ENCODE measurements at regions not wholly inside any gene's neighbourhood (a gene's known extent, or its start where the extent isn't known, plus 50 kb on each side); places are given as distances from the start of the nearest gene placed in this dataset.

DNA sequence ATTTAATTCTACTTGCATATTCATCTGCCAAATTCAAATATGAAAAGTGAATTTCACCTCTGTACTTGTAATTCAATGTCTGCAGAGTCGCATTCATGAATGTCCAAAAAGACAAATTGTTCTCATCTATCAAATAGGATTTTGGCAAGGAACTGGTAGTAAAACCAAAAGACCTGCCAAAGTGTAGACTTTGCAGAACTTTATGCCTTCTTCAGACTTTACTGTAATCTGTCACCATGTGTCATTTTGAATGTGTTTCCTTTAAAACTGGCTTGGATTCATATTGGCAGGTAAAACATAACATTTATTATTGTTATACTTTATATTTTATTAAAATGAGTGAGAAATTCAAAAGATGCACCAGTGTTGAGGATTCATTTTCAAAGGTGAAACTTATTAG lies 701.9 kb upstream of the LINC00305 start:
- H2AFZ ChIP-seq (ENCODE audit: insufficient read depth, low read length, poor library complexity): no peak overlapping the region
- no peak overlapping the region for H4K91ac ChIP-seq (ENCODE audit: low read depth, low read length)
- no peaks in the 10 kb centered on the region for H3K36me3 ChIP-seq (ENCODE audit: control insufficient read depth in 1 of 2, insufficient read depth in 2 of 2, low read length in 2 of 2)
- H3K14ac ChIP-seq (ENCODE audit: low read length): no peak overlapping the region
- H3K9me3 ChIP-seq (ENCODE audit: insufficient read depth, low read depth, low read length): no peaks in the 10 kb centered on the region
- no peak overlapping the region for H2AK5ac ChIP-seq (ENCODE audit: low read length)
- H3K4me2 ChIP-seq (ENCODE audit: low read length): no peak overlapping the region
- no peak overlapping the region for H3K4ac ChIP-seq (ENCODE audit: low read depth, low read length)
- no peak overlapping the region for H2BK120ac ChIP-seq (ENCODE audit: insufficient read depth, low read length, poor library complexity)
- WGBS (ENCODE audit: extremely low coverage, insufficient coverage, insufficient read length): no CpG with 5 or more reads among the region's 1 CpG
- no peaks in the 10 kb centered on the region for H3K79me1 ChIP-seq (ENCODE audit: low read length)
- no peaks in the 10 kb centered on the region for H3K4me1 ChIP-seq (ENCODE audit: control insufficient read depth in 1 of 2, insufficient read depth in 2 of 2, low read length in 2 of 2)
- H3K23ac ChIP-seq (ENCODE audit: low read length): no peak overlapping the region
- no peaks in the 10 kb centered on the region for H3K79me2 ChIP-seq (ENCODE audit: control insufficient read depth, insufficient read depth, low read length, poor library complexity)
- H3K18ac ChIP-seq (ENCODE audit: low read length): no peak overlapping the region
- H4K12ac ChIP-seq (ENCODE audit: low read depth, low read length): no peak overlapping the region
- H3K9ac ChIP-seq (ENCODE audit: low read length): no peak overlapping the region
- no peak overlapping the region for H3K27ac ChIP-seq (ENCODE audit: low read depth, low read length)
- no peak overlapping the region for H3K4me3 ChIP-seq (ENCODE audit: low read depth, low read length)
- no peak overlapping the region for H2BK5ac ChIP-seq (ENCODE audit: low read depth, low read length, poor library complexity)
- H3K27me3 ChIP-seq (ENCODE audit: insufficient read depth, low read length): no peaks in the 10 kb centered on the region
- DNase-seq: no peak
- H4K8ac ChIP-seq (ENCODE audit: low read depth, low read length): no peak overlapping the region
- H2BK12ac ChIP-seq (ENCODE audit: low read length): no peak overlapping the region

DNA sequence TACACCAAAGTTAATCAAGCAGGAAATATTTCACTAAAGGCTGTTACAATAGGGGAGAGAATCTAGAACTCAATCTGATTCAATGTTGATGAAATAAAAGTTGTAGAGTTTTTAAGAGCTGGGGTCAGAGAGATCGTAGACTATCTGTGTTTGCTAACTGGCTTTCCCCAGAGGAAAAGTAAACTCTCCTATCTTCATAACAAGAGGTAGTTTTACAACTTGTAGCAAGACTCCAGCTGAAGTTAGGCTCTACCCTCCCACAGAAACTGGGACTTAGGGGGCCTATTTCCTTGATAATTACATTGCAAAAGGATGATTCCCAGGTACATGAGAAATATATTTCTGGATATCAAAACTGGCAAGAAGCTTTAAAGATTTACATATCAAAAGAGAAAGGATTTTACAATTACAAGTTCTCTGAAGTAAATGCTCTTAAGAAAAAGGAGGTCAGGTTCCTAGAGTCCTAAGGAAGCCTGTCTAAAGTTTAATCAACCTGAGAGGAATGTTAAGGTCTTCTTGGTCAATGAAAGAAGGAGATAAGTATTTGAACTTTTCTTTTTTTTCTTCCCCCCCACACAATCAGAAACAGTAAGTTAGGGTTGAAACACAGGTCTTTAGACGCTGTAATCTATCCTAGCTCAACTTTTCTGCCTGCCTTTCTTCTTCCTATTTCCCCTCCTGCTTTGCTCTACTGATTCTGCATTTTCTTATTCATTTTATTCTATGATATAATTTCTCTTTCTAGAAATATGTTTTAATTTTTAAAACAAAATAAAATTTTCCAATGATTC lies 692.2 kb upstream of the LINC00305 start:
- Histone ChIP-seq H4K91ac (ENCODE audit: low read depth, low read length) (no peak overlapping the region), H3K4me1 (ENCODE audit: control insufficient read depth in 1 of 2, insufficient read depth in 2 of 2, low read length in 2 of 2) (no peaks in the 10 kb centered on the region), H4K12ac (ENCODE audit: low read depth, low read length) (no peak overlapping the region), H2BK12ac (ENCODE audit: low read length) (no peak overlapping the region), H4K8ac (ENCODE audit: low read depth, low read length) (no peak overlapping the region), H3K4ac (ENCODE audit: low read depth, low read length) (no peak overlapping the region), H3K27me3 (ENCODE audit: insufficient read depth, low read length) (no peaks in the 10 kb centered on the region), H3K9ac (ENCODE audit: low read length) (no peak overlapping the region), H3K23ac (ENCODE audit: low read length) (no peak overlapping the region), H2BK5ac (ENCODE audit: low read depth, low read length, poor library complexity) (no peak overlapping the region), H3K79me1 (ENCODE audit: low read length) (no peaks in the 10 kb centered on the region), H3K27ac (ENCODE audit: low read depth, low read length) (no peak overlapping the region), H3K14ac (ENCODE audit: low read length) (no peak overlapping the region), H3K36me3 (ENCODE audit: control insufficient read depth in 1 of 2, insufficient read depth in 2 of 2, low read length in 2 of 2) (no peaks in the 10 kb centered on the region), H2AFZ (ENCODE audit: insufficient read depth, low read length, poor library complexity) (no peak overlapping the region), H3K79me2 (ENCODE audit: control insufficient read depth, insufficient read depth, low read length, poor library complexity) (no peaks in the 10 kb centered on the region), H3K9me3 (ENCODE audit: insufficient read depth, low read depth, low read length) (no peaks in the 10 kb centered on the region), H3K18ac (ENCODE audit: low read length) (no peak overlapping the region), H3K4me2 (ENCODE audit: low read length) (no peak overlapping the region), H2BK120ac (ENCODE audit: insufficient read depth, low read length, poor library complexity) (no peak overlapping the region), H3K4me3 (ENCODE audit: low read depth, low read length) (no peak overlapping the region), H2AK5ac (ENCODE audit: low read length) (no peak overlapping the region)
- no peak for DNase-seq
- WGBS (ENCODE audit: extremely low coverage, insufficient coverage, insufficient read length): no CpG with 5 or more reads among the region's 2 CpGs

DNA sequence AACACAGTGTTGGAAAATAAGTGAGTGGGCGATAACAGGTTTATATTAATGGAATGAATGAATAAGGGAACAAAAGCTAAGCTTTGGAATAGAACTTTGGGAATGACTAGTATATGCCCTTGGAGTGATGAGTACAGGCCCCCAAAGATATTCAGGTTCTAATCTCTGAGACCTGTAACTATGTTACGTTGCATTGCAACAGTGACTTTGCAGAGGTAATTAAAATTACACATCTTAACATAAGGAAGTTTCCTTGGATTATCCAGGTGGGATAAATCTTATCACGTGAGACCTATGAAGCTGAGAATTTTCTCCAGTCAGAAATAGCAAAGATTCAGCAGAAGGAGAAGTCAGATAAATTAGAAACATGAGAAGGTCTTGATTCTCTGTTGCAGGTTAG lies 661.5 kb upstream of the LINC00305 start:
- Histone ChIP-seq H3K4me1 (ENCODE audit: control insufficient read depth in 1 of 2, insufficient read depth in 2 of 2, low read length in 2 of 2) (no peaks in the 10 kb centered on the region), H3K9ac (ENCODE audit: low read length) (no peak overlapping the region), H3K79me1 (ENCODE audit: low read length) (no peaks in the 10 kb centered on the region), H3K18ac (ENCODE audit: low read length) (no peak overlapping the region), H2AK5ac (ENCODE audit: low read length) (no peak overlapping the region), H4K12ac (ENCODE audit: low read depth, low read length) (no peak overlapping the region), H4K8ac (ENCODE audit: low read depth, low read length) (no peak overlapping the region), H2AFZ (ENCODE audit: insufficient read depth, low read length, poor library complexity) (no peak overlapping the region), H4K91ac (ENCODE audit: low read depth, low read length) (no peak overlapping the region), H3K14ac (ENCODE audit: low read length) (no peak overlapping the region), H2BK5ac (ENCODE audit: low read depth, low read length, poor library complexity) (no peak overlapping the region), H3K4me3 (ENCODE audit: low read depth, low read length) (no peak overlapping the region), H3K27me3 (ENCODE audit: insufficient read depth, low read length) (no peaks in the 10 kb centered on the region), H3K36me3 (ENCODE audit: control insufficient read depth in 1 of 2, insufficient read depth in 2 of 2, low read length in 2 of 2) (no peaks in the 10 kb centered on the region), H2BK12ac (ENCODE audit: low read length) (no peak overlapping the region), H3K4ac (ENCODE audit: low read depth, low read length) (no peak overlapping the region), H2BK120ac (ENCODE audit: insufficient read depth, low read length, poor library complexity) (no peak overlapping the region), H3K9me3 (ENCODE audit: insufficient read depth, low read depth, low read length) (no peaks in the 10 kb centered on the region), H3K4me2 (ENCODE audit: low read length) (no peak overlapping the region), H3K79me2 (ENCODE audit: control insufficient read depth, insufficient read depth, low read length, poor library complexity) (no peaks in the 10 kb centered on the region), H3K23ac (ENCODE audit: low read length) (no peak overlapping the region), H3K27ac (ENCODE audit: low read depth, low read length) (no peak overlapping the region)
- WGBS (ENCODE audit: extremely low coverage, insufficient coverage, insufficient read length): 100% methylated on average over 1 of the region's 3 CpGs
- no peak for DNase-seq

DNA sequence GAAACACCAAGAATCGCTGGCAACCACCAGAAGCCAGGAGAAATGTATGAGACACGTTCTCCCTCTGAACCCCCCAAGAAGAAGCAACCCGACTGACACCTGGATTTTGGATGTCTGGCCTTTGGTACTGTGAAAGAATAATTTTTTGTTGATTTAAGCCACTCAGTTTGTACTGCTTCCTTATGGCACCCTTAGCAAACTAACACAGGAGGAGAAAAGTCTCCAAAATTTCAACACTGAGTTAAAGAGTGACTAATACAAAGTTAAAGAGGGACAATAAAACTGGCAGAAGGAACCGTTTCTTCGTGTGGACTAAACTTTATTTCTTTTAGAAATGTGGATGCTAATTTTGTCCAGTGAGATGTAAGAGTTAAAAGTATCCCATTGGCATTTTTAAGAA lies 660.9 kb upstream of the LINC00305 start:
- Histone ChIP-seq H3K79me2 (ENCODE audit: control insufficient read depth, insufficient read depth, low read length, poor library complexity) (no peaks in the 10 kb centered on the region), H3K27ac (ENCODE audit: low read depth, low read length) (no peak overlapping the region), H3K4ac (ENCODE audit: low read depth, low read length) (no peak overlapping the region), H3K4me3 (ENCODE audit: low read depth, low read length) (no peak overlapping the region), H2AFZ (ENCODE audit: insufficient read depth, low read length, poor library complexity) (no peak overlapping the region), H3K4me2 (ENCODE audit: low read length) (no peak overlapping the region), H3K23ac (ENCODE audit: low read length) (no peak overlapping the region), H2BK12ac (ENCODE audit: low read length) (no peak overlapping the region), H2BK120ac (ENCODE audit: insufficient read depth, low read length, poor library complexity) (no peak overlapping the region), H4K91ac (ENCODE audit: low read depth, low read length) (no peak overlapping the region), H2BK5ac (ENCODE audit: low read depth, low read length, poor library complexity) (no peak overlapping the region), H2AK5ac (ENCODE audit: low read length) (no peak overlapping the region), H3K36me3 (ENCODE audit: control insufficient read depth in 1 of 2, insufficient read depth in 2 of 2, low read length in 2 of 2) (no peaks in the 10 kb centered on the region), H3K4me1 (ENCODE audit: control insufficient read depth in 1 of 2, insufficient read depth in 2 of 2, low read length in 2 of 2) (no peaks in the 10 kb centered on the region), H3K27me3 (ENCODE audit: insufficient read depth, low read length) (no peaks in the 10 kb centered on the region), H3K79me1 (ENCODE audit: low read length) (no peaks in the 10 kb centered on the region), H3K9ac (ENCODE audit: low read length) (no peak overlapping the region), H4K8ac (ENCODE audit: low read depth, low read length) (no peak overlapping the region), H3K14ac (ENCODE audit: low read length) (no peak overlapping the region), H3K18ac (ENCODE audit: low read length) (no peak overlapping the region), H3K9me3 (ENCODE audit: insufficient read depth, low read depth, low read length) (no peaks in the 10 kb centered on the region), H4K12ac (ENCODE audit: low read depth, low read length) (no peak overlapping the region)
- no CpG with 5 or more reads among the region's 5 CpGs for WGBS (ENCODE audit: extremely low coverage, insufficient coverage, insufficient read length)
- no peak for DNase-seq

Data from trophoblast cell (in vitro differentiated cells and primary cell).